ENCODE measurements at regions not wholly inside any gene's neighbourhood (a gene's known extent, or its start where the extent isn't known, plus 50 kb on each side); places are given as distances from the start of the nearest gene placed in this dataset.

- no peak for TF ChIP-seq POLR2A (IDR thresholded peaks at IDR 0.05; ENCODE audit: low read depth, low read length)
- no peak for TF ChIP-seq POLR2AphosphoS5 (IDR thresholded peaks at IDR 0.05; ENCODE audit: low read depth, low read length)
- TF ChIP-seq PAX5 (IDR thresholded peaks at IDR 0.05; ENCODE audit: insufficient read depth, low read length, severe bottlenecking): no peak
- no peak for TF ChIP-seq POU2F2 (IDR thresholded peaks at IDR 0.05; ENCODE audit: low read depth, low read length)
- TF ChIP-seq TAF1 (IDR thresholded peaks at IDR 0.05; ENCODE audit: low read depth, low read length): no peak
Observed at GRCh38 chr15:70189826-70190695, 92.3 kb upstream of the TLE3 start.

All from GM12891 (cell line).